ENCODE measurements at regions not wholly inside any gene's neighbourhood (a gene's known extent, or its start where the extent isn't known, plus 50 kb on each side); places are given as distances from the start of the nearest gene placed in this dataset.

DNA sequence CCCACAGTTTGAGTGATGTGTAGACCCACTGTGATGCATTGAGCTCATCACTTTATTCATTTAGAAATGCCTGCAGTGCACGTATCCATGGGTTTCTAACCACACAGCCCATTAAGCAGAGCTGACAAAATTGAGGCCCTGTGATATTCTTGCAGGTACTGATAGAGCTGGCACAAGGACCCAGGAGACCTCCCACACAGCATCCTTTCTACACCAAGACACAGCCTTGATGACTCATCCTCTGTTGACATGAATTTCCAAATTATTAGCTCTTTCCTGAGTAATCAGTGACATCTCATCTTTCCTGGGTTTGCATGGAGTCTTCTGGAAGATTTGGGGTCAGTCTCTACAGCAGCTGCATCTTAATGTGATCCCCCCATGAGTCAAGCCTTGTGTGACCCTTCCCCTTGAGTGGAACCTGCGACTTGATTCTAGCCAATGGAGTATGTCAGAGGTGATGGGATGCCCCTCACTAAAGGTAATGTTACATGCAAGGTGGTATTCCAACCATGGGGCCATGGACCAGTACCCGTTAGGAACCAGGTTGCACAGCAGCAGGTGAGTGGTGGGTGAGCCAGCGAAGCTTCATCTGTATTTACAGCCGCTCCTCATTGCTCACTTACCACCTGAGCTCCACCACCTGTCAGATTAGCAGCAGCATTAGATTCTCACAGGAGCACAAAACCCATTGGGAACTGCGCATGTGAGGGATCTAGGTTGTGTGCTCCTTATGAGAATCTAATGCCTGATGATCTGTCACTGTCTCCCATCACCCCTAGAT is 181.1 kb upstream of the ARL4C start:
- H3K27ac ChIP-seq (ENCODE audit: low read depth, low read length): peak overlapping the region; percentile 93; the same call in 1 of the 2 replicates
- H3K79me2 ChIP-seq (ENCODE audit: control insufficient read depth, insufficient read depth, low read length, unreplicated experiment): no peaks in the 10 kb centered on the region
- H3K36me3 ChIP-seq (ENCODE audit: insufficient read depth, low read length): no peaks in the 10 kb centered on the region
- no peak overlapping the region for H3K4me3 ChIP-seq (ENCODE audit: low read depth, low read length)
- H3K4me1 ChIP-seq (ENCODE audit: control insufficient read depth, insufficient read depth, low read length, unreplicated experiment): peaks cover 85% of the 10 kb centered on the region
- no peaks in the 10 kb centered on the region for H3K27me3 ChIP-seq (ENCODE audit: insufficient read depth, low read length)
- no peak overlapping the region for H2AFZ ChIP-seq (ENCODE audit: low read length, unreplicated experiment)

DNA sequence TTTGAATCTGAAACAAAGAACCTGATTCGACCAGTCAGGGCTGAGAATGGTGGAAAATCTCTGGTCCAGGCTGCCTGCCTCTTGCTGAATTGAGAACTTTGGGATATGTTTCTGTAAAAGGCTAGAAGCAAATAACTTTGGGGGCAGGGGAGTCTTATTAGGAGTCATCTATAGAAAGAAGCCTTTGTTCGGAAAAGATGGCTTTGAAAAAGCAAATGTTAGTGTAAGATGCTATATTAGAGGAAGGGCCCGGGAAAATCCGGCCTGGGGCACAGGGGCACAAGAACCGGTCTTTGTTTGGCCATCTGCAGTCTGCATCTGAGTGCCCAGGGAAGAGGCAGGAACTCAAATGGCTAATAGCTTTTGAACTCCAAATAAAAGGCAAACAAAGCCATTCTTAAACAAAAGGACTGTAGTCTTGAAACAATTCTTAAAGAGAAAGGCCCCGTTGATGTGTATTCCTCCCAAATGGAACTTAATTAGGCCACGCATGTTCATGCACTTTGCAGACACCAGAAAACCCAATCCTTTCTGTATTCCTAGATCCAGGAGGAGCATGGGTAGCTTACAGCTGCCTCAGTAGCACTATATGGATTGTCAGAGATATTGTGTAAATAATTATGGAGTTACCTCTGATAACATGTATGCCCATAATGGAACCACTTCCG is 180.0 kb upstream of the ARL4C start:
- Histone ChIP-seq H3K27me3 (ENCODE audit: insufficient read depth, low read length) (no peaks in the 10 kb centered on the region), H2AFZ (ENCODE audit: low read length, unreplicated experiment) (no peak overlapping the region), H3K79me2 (ENCODE audit: control insufficient read depth, insufficient read depth, low read length, unreplicated experiment) (no peaks in the 10 kb centered on the region), H3K36me3 (ENCODE audit: insufficient read depth, low read length) (no peaks in the 10 kb centered on the region), H3K4me1 (ENCODE audit: control insufficient read depth, insufficient read depth, low read length, unreplicated experiment) (peaks cover 76% of the 10 kb centered on the region), H3K27ac (ENCODE audit: low read depth, low read length) (no peak overlapping the region), H3K4me3 (ENCODE audit: low read depth, low read length) (no peak overlapping the region)

DNA sequence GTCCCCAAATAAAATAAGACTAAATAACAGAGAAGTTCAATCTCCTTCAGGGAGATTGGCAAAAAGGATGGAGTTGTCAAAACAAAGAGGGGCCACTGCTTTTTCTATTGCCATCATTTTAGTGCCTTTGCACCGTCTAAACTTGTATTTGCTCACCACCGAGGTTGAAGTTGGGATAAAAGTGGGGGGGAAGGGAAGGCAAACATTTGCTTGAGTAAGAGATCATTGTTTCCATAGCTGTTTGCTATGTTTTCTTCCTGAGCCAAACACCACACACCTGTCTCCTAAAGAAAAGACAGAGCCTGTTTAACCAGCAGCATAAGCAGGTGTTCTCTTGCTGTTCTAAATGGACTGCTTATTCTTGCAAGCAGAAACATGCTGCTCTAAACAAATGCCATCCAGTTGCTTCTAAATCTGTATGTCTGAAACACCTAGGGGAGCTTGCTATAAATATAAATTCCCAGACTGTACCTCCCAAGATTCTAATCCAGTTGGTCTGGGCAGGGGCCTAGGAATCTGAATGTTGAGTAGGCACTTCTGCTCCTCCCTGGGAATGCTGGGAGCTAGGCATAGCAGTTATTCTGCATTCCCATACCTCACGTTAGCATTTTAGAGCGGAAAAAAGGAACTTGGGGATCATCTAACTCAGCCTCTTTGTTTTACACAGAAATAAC is 179.4 kb upstream of the ARL4C start:
- Histone ChIP-seq H3K4me1 (ENCODE audit: control insufficient read depth, insufficient read depth, low read length, unreplicated experiment) (peaks cover 72% of the 10 kb centered on the region), H3K27ac (ENCODE audit: low read depth, low read length) (no peak overlapping the region), H3K4me3 (ENCODE audit: low read depth, low read length) (no peak overlapping the region), H3K27me3 (ENCODE audit: insufficient read depth, low read length) (no peaks in the 10 kb centered on the region), H2AFZ (ENCODE audit: low read length, unreplicated experiment) (no peak overlapping the region), H3K36me3 (ENCODE audit: insufficient read depth, low read length) (no peaks in the 10 kb centered on the region), H3K79me2 (ENCODE audit: control insufficient read depth, insufficient read depth, low read length, unreplicated experiment) (no peaks in the 10 kb centered on the region)

- Histone ChIP-seq H3K36me3 (ENCODE audit: insufficient read depth, low read length) (no peaks in the 10 kb centered on the region), H3K79me2 (ENCODE audit: control insufficient read depth, insufficient read depth, low read length, unreplicated experiment) (no peaks in the 10 kb centered on the region), H3K27me3 (ENCODE audit: insufficient read depth, low read length) (no peaks in the 10 kb centered on the region), H3K4me1 (ENCODE audit: control insufficient read depth, insufficient read depth, low read length, unreplicated experiment) (peaks cover 69% of the 10 kb centered on the region), H3K27ac (ENCODE audit: low read depth, low read length) (peak overlapping the region; percentile 82), H3K4me3 (ENCODE audit: low read depth, low read length) (peak overlapping the region; percentile 0; the same call in 1 of the 2 replicates), H2AFZ (ENCODE audit: low read length, unreplicated experiment) (peak overlapping the region; percentile 51)
Measured at GRCh38 chr2:234674781-234675201, 177.9 kb upstream of the ARL4C start.

DNA sequence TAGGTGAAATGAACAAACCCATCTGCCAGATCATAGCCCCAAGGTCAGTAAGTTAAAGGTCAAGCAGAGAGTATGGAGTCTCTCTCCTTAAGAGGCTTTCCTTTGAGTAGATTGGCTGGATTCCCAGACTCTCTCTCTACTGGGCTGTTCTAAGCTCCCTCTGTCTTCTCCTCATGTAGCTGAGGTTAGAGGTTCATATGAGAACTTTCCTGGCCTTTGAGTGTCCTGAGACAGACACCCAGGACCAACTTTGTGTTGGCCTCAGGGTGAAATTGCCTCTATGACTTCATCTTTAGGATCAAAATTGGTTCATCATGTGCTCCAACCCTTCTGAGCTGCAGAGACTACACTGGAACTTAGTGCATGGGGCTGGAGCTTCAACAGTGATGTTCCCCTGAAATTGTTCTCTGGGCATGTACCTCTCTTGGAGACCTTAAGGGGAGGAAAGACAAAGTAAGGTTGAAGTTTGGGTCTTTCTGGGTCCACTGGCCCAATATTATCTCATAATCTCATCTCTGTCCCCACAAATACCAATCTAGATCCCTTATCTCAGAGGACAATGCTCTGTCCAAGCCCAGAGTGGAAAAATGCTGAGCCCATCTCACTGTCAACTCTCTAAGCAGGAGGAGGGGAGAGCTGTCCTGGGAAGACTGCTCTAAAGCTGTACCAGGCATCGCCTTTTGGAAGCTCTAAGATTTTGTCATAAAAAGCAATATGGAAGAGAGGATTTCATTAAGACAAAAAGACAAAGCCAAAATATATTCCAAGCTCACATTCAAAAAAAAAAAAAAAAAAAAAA is 177.3 kb upstream of the ARL4C start:
- Histone ChIP-seq H3K27ac (ENCODE audit: low read depth, low read length) (peak overlapping the region; percentile 82), H3K36me3 (ENCODE audit: insufficient read depth, low read length) (no peaks in the 10 kb centered on the region), H3K27me3 (ENCODE audit: insufficient read depth, low read length) (no peaks in the 10 kb centered on the region), H3K4me3 (ENCODE audit: low read depth, low read length) (no peak overlapping the region; the same call in 1 of the 2 replicates), H3K4me1 (ENCODE audit: control insufficient read depth, insufficient read depth, low read length, unreplicated experiment) (peaks cover 67% of the 10 kb centered on the region), H3K79me2 (ENCODE audit: control insufficient read depth, insufficient read depth, low read length, unreplicated experiment) (no peaks in the 10 kb centered on the region), H2AFZ (ENCODE audit: low read length, unreplicated experiment) (peak overlapping the region; percentile 51)

GRCh38 chr2:234673501-234673900 is 176.6 kb upstream of the ARL4C start:
- no peak overlapping the region for H2AFZ ChIP-seq (ENCODE audit: low read length, unreplicated experiment)
- H3K36me3 ChIP-seq (ENCODE audit: insufficient read depth, low read length): no peaks in the 10 kb centered on the region
- H3K4me3 ChIP-seq (ENCODE audit: low read depth, low read length): no peak overlapping the region; the same call in 1 of the 2 replicates
- H3K4me1 ChIP-seq (ENCODE audit: control insufficient read depth, insufficient read depth, low read length, unreplicated experiment): peaks cover 61% of the 10 kb centered on the region
- H3K27me3 ChIP-seq (ENCODE audit: insufficient read depth, low read length): no peaks in the 10 kb centered on the region
- H3K27ac ChIP-seq (ENCODE audit: low read depth, low read length): peak overlapping the region; percentile 82; the same call in 1 of the 2 replicates
- no peaks in the 10 kb centered on the region for H3K79me2 ChIP-seq (ENCODE audit: control insufficient read depth, insufficient read depth, low read length, unreplicated experiment)

DNA sequence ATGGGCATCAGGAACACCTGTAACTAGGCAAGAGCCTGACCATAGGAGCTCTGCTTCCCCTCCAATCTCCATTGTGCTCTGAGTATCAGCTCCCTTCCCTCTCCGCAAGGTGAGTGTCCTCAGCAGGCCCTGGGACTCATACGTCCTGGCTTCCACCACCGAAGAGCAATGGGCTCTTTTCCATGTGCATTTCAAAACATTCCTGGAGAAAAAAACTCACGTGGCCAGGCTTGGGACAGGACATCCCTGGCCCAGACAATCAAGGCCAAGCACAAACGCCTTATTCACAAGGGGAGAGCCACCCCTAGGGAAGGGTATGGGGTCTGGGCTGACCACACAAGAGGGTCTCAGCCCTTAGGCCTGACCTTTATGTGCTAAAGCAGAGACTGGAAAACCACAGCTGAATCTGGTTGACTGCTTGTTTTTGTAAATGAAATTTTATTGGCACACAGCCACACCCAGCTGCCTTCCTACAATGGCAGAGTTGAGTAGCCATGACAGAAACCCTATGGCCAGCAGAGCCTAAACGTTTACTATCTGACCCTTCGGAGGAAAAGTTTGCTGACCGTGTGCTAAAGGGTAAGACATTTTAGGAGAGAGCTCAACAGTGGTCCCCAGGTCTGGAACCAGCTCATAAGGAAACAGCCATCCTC is 175.7 kb upstream of the ARL4C start:
- no peak overlapping the region for H3K27ac ChIP-seq (ENCODE audit: low read depth, low read length)
- no peak overlapping the region for H3K4me3 ChIP-seq (ENCODE audit: low read depth, low read length)
- H3K4me1 ChIP-seq (ENCODE audit: control insufficient read depth, insufficient read depth, low read length, unreplicated experiment): peaks cover 53% of the 10 kb centered on the region
- H3K27me3 ChIP-seq (ENCODE audit: insufficient read depth, low read length): no peaks in the 10 kb centered on the region
- H3K79me2 ChIP-seq (ENCODE audit: control insufficient read depth, insufficient read depth, low read length, unreplicated experiment): no peaks in the 10 kb centered on the region
- no peak overlapping the region for H2AFZ ChIP-seq (ENCODE audit: low read length, unreplicated experiment)
- no peaks in the 10 kb centered on the region for H3K36me3 ChIP-seq (ENCODE audit: insufficient read depth, low read length)

DNA sequence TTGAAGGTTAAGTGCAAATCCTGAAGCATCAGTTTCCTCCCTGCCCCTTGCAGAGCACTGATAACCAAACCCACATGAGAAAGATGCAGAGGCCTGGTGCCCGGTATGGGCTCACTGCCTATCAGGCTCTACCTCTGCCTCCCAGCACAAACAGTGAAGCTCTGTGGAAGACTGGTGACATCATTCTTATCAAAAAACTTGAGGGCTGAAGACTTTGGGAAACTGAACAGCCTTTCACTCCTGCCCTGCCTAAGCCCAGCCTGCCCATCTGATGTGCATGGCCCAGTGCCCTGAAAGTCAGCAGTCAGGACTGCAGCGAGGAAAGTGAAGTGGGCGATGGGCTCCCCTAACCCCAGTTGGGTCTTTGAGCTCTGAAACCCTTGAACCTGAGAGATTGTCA is 174.8 kb upstream of the ARL4C start:
- H3K27ac ChIP-seq (ENCODE audit: low read depth, low read length): no peak overlapping the region

DNA sequence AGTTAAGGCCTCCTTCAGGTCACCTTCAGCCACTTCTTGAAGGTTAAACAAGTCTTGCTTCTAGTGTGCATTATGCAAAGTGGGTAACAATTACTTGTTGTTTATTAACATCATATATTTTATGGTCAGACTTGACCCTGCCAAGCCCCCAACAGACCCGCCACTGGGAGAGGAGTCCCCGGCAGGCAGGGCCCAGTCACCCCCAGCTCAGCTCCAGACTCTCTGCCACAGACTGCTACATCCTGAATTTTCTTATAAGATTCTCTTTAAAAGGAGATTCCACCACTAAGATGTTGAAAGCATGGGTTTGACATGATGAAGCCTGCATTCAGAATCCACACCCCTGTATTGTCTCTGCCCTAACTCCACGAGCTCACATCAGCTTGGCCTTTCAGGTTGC is 174.3 kb upstream of the ARL4C start:
- no peak overlapping the region for H3K27ac ChIP-seq (ENCODE audit: low read depth, low read length)
- no peak overlapping the region for H2AFZ ChIP-seq (ENCODE audit: low read length, unreplicated experiment)
- H3K79me2 ChIP-seq (ENCODE audit: control insufficient read depth, insufficient read depth, low read length, unreplicated experiment): no peaks in the 10 kb centered on the region
- no peak overlapping the region for H3K4me3 ChIP-seq (ENCODE audit: low read depth, low read length)
- H3K27me3 ChIP-seq (ENCODE audit: insufficient read depth, low read length): no peaks in the 10 kb centered on the region
- peaks cover 44% of the 10 kb centered on the region for H3K4me1 ChIP-seq (ENCODE audit: control insufficient read depth, insufficient read depth, low read length, unreplicated experiment)
- H3K36me3 ChIP-seq (ENCODE audit: insufficient read depth, low read length): no peaks in the 10 kb centered on the region

More for the DNA sequence above, 174.8 kb upstream of the ARL4C start:
- H3K36me3 ChIP-seq (ENCODE audit: insufficient read depth, low read length): no peaks in the 10 kb centered on the region
- no peak overlapping the region for H2AFZ ChIP-seq (ENCODE audit: low read length, unreplicated experiment)
- H3K27me3 ChIP-seq (ENCODE audit: insufficient read depth, low read length): no peaks in the 10 kb centered on the region
- H3K79me2 ChIP-seq (ENCODE audit: control insufficient read depth, insufficient read depth, low read length, unreplicated experiment): no peaks in the 10 kb centered on the region
- no peak overlapping the region for H3K4me3 ChIP-seq (ENCODE audit: low read depth, low read length)
- H3K4me1 ChIP-seq (ENCODE audit: control insufficient read depth, insufficient read depth, low read length, unreplicated experiment): peaks cover 44% of the 10 kb centered on the region

DNA sequence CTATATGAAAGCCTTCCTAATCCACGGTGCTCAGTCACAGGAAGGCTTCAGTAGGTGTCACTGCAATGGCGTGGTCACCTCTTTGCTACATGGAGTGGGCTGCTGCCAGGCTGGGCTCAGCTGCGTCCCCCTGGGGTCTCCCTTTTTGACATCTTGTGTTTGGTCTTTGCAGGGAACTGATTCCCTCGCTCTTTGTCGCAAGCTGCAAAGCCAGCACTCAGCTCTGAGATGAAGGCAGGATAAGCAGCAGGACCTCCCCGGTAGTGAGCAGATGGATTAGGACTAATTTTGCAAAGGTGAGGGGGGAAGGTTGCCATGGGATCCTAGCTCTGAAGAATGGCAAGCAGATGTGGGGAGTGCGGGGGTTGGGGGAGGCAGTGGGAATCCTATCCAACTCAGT is 173.9 kb upstream of the ARL4C start:
- no peak overlapping the region for H2AFZ ChIP-seq (ENCODE audit: low read length, unreplicated experiment)
- H3K79me2 ChIP-seq (ENCODE audit: control insufficient read depth, insufficient read depth, low read length, unreplicated experiment): no peaks in the 10 kb centered on the region
- no peak overlapping the region for H3K4me3 ChIP-seq (ENCODE audit: low read depth, low read length)
- H3K4me1 ChIP-seq (ENCODE audit: control insufficient read depth, insufficient read depth, low read length, unreplicated experiment): peaks cover 44% of the 10 kb centered on the region
- no peak overlapping the region for H3K27ac ChIP-seq (ENCODE audit: low read depth, low read length)
- H3K36me3 ChIP-seq (ENCODE audit: insufficient read depth, low read length): no peaks in the 10 kb centered on the region
- no peaks in the 10 kb centered on the region for H3K27me3 ChIP-seq (ENCODE audit: insufficient read depth, low read length)

Measured in ACC112 (cell line).